Stimulated activated CD8-positive, alpha-beta memory T cell treated with anti-CD3 and anti-CD28 coated beads, Interleukin-12 subunit alpha, Interleukin-12 subunit beta, amount 100 ng/mL, for 1 hour (primary cell): ENCODE measurements at regions not wholly inside any gene's neighbourhood (a gene's known extent, or its start where the extent isn't known, plus 50 kb on each side); places are given as distances from the start of the nearest gene placed in this dataset.

ENCODE experiments used
- DNase-seq: peaks from one replicate; pipeline ENCODE4 v3.0.0-alpha.2; 2020; ENCODE audit warnings: low read depth

DNA sequence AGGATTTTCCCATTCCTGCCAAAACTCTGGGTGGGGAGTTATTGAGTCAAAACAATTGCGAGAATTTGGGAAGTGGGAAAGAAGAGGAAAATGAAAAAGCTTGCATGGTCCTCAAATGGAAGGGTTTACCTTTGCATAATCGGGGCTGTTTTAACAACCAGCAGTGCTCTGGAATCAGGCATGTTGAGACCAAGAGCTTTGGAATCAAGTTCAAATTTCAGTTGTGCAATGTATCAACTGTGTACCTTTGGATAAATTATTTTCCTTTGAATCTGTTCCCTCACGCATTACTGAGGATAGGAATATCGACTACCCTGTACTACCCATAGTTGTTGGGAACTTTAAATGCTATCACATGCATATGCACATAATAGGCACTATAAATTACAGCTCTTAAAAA is 205.5 kb downstream of the JCAD start:
- DNase-seq = no peak

DNA sequence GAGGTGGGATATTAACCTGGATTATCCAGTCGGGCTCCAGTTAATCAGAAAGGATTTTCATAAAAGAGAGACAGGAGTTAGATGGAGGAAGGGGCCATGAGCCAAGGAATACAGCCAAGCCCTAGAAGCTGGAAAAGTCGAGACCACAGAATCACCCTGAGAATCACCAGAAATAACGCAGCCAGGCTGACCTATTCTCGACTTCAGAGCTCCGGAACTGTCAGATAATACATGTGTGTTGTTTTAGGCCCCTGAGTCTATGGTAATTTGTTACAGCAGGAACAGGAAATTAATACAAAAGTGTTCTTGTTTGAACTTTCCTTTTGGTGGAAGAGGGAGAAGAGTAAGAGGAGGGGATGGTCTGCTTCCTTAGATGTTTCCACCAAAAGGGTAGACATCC is 208.1 kb downstream of the JCAD start:
- no peak for DNase-seq

DNA sequence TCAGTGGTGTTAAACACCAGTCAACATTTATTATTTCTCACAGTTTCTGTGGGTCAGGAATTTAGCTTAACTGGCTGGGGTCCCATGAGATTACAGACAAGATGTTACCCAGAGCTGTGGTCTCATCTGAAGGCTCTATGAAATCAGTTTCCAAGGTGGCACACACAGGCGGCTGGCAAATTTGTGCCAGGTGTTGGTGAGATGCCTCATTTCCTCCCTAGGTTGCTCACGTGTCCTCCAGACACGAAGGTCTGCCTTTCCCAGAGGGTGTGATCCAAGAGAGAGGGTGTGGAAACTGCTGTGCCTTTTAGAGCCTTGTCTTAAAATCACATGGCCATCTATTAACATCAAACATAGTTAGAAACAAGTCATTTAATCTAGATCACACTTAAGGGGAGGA is 209.0 kb downstream of the JCAD start:
- DNase-seq = no peak

DNA sequence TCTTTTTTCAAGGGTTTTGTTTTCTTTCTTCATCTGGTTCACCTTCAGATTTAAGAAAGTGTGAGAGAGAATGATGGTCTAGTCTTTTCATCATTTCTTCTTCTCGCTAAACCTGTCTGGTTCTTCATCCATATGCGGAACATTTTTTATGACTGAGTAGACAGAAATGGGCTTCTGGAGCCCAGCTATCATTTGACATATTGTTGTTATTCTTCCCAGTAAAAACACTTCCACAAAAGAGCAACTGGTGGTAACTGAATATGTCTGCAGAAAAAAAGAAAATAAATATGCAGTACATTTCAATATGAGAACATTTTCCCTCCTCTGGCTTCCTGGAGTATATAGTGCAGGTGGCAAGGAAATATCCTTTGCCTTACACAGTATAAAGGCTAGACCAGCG is 209.5 kb downstream of the JCAD start:
- no peak for DNase-seq

DNA sequence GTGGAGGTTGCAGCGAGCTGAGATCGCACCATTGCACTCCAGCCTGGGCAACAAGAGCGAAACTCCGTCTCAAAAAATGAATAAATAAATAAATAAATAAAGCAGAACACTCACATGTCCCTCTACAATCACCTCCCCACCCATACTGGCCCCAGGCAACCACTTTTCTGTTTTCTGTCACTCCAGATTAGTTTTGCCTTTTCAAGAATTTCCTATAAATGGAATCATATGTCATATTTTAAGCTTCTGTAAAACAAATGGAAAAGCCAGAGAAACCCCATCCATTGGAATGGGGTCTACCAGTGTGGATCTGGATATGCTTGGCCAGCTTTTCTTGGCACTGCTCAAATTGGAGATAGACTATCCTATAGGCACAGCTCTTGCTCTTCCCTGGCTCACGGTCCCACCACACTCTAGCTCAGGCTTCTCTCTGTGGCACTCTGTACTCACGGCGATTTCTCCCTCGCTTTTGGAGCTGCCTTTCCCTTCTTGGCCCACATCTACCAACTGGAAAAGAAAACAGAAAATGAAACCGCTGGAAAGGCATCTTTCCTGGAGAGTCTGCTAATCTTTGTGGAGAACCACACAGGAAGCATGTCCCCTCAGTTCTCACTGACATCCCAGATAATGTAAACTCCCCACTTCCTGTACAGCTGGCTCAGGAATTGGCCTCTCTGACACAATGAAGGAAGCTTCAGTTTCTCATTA is 210.1 kb downstream of the JCAD start:
- DNase-seq = no peak

DNA sequence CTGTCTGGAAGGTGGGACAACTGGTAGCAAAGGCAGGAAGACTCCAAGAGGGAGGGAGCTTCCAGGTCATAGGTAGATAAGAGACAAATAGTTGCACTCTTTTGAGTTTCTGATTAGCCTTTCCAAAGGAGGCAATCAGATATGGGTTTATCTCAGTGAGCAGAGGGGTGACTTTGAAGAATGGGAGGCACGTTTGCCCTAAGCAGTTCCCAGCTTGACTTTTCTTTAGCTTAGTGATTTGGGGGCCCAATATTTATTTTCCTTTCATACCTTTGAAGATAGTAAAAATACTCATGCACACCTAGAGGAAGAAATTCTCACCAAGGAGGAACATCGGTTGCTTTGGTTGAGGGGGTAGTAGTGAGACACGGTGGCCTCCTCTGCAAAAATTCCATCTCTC is 212.1 kb upstream of the SVIL start:
- no peak for DNase-seq

DNA sequence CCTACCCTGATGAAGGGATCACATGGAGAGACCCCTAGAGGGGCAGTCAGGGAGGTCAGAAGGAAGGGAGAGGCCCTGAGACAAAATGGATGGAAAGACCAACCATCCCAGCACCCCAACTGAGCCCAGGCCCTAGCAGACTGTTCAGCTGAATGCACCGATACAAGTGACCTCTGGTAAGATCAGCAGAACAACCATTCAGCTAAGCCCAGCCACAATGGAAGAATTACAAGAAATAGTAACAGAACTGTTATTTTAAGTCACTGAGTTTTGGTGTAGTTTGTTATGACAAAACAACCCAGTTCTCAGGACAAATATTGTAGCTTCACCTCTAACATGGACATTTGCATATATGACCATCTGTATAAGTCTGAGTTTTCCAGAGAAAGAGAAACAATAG is 210.4 kb upstream of the SVIL start:
- no peak for DNase-seq

DNA sequence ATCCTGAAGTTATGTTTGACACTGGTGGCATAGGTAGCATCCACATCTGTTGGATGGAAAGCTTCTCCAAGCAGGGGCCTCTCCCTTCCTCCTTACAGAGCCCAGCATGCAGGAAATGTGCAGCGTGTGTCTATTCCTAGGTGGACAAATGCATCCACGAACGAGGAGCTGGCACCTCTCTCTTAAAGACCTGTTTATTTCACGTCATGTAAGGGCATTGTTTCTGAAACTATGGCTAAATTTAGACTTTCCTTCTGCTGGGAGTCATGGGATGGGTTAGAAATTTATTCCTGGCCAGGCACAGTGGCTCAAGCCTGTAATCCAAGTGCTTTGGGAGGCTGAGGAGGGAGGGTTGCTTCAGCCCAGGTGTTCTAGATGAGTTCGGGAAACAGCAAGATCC is 208.4 kb upstream of the SVIL start:
- DNase-seq = no peak

DNA sequence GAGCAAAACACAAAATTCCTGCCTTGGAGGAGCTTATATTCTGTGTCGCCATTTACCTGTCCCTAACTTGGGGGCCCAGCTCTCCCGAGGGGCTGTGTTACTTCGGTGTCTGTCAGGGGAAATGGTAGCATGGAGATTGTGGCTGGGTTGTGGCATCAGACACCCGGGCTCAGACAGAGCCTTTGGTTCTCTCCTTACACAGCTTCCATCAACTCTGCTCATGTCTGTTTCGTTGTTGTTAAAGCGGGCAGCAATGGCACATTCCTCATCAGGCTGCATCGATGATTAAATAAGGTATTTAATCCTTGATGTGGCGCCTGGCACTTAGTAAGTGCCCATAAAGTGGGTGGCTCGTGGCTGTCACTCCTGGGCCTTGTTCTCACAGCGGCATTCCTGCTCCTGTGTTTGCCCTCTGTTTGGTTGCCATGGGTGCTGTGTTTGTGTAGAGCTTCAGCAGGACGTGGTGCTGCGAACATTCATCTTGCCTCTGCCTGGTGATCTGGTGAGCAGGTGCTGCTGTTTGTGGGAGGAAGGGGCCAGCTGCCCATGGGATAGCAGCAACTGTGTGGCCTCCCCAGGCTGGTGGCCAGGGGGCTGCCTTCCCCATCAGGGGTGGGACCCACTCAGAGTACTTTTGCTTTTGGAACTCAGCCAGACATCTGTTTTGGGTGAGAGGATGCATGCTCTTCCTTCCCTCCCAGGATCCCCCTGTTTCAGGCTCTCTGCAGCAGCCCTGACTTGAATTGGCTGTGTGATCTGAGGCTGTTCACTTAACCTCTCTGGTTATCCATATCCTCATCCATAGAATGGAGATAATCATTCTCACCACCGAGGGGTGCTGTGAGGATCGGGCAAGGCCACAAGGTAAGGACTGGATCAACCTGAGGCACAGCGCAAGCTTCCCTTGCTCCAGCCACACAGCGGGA is 207.2 kb upstream of the SVIL start:
- DNase-seq = no peak

DNA sequence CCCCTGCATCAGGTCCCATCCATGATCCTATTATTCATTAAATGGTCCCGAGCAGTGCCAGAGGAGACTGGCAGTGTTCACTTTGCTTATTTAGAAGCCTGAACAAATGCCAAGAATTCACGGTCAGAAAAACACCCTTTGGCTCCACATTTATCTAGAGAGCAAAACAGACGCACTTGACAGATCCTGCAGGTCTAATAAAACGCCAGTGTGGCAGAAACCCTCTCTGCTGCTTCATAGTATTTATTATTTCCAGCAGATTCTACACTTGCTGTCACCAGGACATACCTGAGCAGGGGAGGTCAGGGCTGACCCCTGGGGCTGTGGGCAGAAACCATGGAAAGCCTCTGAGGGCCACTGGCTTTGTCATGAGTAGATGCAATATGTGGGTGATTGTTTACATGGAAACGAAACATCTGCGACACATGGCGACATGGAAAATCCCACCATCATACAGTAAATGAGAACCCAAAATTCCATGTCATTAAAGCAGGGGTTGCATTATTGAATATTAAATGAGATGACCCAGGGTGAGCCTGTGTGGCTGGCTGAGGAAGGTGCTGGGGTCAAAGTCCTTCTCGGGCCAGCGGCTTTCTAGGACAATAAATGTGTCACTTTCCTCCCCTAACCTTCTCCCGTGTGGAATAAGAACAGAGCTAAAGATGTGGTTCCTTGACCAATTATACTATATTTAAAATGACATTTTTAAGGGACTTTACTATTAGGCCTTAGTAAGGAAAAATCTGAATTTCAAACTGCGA is 205.9 kb upstream of the SVIL start:
- no peak for DNase-seq

DNA sequence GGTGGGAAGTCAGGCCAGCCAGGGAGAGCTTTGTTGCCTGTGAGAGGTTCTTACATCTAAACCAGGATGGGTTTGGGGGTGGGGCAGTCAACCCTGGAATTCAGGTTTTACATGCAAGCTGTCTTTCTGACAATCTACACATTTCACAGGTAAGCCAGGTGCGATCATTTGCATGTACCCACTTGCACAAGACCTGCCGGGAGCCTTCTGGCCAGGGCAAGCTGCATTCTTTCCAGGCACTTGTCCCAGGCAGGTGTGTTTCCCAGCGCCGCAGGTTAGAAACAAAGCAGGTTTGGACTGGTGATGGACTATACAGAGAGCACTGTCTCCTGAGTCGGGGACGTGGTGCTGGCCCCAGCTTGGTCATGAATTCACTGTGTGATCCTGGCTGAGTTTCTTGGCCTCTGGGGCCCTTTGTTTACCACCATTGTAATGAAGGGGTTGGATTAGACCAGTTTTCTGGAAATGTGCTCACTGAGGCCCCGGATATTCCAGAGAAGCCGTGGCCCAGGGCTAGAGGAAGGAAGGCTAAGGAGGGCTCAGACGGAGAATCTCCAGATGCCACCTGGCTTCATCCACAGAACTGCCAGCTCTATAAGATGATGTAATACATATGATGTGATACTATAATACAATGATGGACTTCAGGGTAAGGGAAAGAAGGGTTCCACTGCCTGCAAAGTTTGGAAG is 205.2 kb upstream of the SVIL start:
- DNase-seq = no peak

DNA sequence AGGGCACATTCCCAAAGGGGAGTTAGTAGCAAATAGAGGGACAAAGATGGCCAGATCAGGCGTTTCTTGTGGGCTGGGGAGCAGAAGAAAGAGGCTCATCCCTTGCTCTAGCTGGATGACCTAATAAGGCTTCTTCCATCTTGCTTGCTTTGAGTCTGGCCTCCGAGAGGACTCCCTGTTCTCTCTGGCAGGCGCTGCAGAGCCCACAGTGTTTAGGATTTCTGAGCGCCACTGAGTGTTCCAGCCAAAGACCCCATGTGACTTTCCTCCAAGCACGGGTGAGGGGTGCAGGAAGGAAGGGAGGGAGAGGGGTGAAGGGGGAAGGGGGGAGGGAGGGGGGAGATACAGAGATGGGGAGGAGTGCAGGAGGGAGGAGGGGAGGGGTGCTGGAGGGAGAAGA is 203.8 kb upstream of the SVIL start:
- no peak for DNase-seq

DNA sequence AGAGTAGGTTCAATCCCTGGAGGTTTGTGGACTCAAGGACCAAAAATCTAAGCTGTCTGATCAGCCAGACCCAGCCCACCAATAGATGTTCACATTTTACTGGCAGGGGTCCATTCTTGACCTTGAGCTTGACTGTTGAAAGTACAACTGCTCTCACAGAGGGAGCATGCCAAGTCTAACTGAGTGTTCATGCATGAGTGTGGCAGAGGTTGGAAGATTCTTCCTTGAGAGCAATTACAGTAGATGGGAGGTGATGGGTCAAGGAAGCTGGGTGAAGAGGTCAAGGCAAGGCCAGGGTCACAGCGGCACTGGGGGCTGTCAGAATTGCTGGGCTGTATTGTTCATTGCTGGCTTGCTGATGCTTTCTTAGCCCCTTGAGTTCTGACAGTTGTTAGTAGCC is 202.8 kb upstream of the SVIL start:
- DNase-seq = no peak

DNA sequence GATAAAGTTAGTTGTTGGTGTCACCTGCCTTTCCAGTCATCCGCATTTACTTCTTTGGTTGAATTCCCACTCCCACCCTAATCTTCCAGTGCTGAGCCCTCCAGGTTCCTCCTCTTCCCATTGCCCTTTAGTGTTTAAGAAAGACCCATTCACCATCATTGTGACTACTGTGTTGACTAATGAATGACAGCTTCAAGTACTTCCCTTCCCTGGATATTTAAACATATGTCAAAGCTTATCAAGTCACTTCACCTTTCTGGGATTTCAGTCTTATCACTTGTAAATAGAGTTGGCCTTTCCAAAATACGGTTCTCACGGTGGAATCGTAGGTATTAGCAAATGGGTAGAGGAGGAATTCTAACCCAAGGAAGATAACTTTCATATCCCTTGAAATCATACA is 201.6 kb upstream of the SVIL start:
- DNase-seq = no peak

DNA sequence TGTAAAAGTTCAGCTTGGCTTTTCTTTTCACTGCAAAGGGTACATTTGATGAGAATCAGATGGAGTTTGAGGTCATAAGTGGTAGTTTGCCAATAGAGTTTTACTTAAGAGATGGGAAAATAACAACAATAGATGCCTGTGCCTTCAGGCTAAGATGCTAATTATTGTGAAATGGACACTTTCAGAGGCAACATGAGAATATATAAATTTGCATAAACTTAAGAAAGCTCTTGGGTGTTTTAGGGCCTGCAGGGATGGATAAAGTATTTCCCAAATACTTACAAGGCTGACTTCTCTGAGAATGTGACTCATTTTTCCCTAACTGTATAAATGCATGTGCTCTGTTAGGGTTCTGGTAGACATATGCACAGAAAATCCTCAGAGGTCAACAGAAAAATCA is 200.3 kb upstream of the SVIL start:
- no peak for DNase-seq

DNA sequence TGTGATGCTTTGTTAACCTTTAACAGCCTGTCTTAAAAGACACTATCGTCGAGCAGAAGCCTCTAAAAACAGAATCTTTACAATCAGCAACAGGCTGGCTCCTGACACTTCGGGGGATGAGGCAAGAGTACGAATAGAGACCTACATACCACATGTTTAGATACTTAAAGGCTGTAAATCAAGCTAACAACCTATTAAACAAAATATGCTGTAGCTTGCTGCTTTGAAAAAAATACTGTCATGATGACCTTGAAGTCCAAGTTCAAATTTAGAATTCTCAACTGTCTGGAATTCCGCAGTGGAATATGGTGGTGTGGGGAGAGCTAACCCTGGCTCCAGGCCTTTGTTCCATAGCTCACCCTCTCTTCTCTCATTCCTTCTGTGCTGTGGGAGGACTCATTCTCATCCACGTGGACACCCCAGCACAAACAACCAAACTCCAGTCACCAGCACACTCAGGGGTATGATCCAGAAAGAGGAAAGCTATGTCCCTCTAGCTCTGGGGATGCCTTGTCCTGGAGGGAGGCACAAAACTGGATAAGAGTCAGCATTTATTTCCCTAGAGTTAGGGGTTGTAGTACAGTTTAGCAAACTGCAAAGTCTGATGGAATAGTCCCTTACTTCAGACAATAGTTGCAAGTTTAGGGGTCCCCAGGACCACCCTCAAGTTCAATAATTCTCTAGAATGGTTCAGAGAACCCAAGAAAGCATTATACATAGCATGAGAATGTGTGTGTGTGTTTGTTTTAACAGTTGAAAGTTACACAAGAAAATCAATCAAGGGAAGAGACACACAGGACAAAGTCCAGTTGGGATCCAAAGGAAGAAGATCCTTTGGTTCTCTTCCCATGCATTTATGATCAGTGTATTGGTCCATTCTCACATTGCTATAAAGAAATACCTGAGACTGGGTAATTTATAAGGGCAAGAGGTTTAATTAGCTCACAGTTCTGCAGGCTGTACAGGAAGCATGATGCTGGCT is 196.1 kb upstream of the SVIL start:
- DNase-seq = no peak

DNA sequence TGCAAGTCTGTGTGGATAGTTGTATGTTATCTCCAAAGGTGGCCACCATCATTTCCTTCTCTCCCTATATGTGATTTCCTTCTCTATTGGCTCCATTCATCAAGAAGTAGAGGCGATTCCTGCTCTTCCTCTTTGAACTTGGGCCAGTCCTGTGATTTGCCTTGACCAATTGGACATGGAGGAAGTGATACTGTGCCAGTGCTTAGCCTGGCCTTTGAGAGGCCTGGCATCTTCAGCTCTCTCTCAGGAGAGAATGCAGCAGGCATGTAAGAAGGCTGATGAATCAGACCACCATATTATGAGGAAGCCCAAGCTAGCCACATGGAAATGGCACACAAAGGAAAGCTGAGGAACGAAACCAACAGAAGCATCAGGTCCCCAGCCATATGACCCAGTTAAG is 195.0 kb upstream of the SVIL start:
- DNase-seq = no peak

DNA sequence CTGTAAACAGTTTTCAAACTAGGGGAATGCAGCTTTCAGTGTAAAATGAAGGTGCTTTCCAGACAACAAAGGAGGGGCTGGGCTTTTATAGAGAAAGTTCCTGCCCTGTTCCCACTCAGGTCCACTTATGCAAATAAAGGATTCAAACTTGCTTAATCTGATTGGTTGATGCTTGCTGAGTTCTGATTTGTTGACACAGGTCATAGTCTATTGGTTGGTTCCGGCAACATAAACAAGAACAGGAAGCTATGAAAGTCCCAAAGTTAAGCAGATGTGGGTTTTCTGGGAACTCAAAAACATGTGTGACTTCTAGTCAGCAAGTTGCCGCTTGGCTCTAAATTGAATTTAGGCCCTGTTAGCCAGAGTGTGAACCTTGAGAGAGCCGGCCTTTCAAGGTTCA is 194.2 kb upstream of the SVIL start:
- DNase-seq = no peak

DNA sequence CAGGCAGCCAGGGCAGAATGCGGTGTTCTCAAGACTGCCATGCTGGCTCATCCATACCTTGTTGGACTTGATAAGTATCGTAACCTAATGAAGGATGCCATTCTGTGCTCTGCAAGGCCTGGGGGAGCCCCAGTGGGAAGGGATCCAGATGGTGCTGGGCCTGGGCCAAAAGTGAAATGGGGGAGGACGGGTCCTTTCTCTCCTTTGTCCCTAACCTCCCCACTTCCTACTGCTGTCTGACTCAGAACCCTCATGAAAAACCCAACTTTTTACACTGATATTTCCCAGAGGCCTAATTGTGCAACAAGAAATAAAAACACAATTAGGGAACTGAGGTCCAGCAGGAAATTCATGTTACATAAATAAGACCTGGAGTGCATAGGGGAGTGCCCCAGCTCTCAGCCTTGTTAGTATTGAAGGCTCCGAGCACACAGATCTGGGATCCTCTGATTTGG is 193.7 kb upstream of the SVIL start:
- no peak for DNase-seq

DNA sequence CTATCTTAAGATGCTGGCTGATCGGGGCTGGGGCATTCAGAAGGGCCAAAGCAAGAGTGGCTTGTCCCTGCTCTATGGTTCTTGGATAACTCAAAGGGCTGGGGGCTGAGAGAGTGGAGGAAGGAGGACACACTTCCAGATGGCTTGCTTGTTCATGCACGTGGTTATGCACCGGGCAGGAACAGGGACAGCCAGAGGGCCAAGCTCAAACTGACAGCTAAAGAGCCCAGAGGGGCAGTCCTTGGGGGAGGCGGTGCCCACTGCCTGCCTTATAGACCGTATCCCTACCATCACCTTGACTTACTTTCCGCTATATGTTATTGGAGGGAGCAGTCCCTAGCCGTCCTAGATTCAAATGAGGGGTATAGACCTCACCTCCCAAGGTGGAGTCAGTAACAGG is 192.7 kb upstream of the SVIL start:
- no peak for DNase-seq
